Right renal cortex interstitium (tissue), 3 donors: ENCODE measurements at regions not wholly inside any gene's neighbourhood (a gene's known extent, or its start where the extent isn't known, plus 50 kb on each side); places are given as distances from the start of the nearest gene placed in this dataset.

Experiments
- DNase-seq, 3 donors: peaks; one replicate each; pipeline ENCODE4 v3.0.0-alpha.2; 2013; ENCODE audit warnings: low read depth in 3 of 3, low spot score in 2 of 3

DNA sequence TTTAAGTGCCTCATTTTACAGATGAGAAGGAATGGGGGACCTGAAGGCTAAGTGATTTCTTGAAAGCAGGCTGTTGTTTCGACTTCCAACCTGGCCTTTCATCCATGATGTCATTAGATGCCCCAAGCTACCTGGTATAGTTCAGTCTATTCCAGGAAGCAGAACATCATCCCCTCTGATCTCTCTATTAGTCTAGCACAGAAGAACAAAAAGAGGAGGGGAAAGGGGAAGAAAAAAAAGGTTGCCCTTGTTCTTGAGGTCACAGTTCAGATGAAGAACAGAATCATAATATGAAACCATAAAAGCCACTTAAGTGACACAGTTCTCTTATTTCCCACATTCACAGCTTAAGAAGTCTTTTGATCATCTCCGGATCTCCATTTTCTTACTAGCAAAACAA, 386.2 kb upstream of the HNRNPA3 start:
- no peak for DNase-seq

DNA sequence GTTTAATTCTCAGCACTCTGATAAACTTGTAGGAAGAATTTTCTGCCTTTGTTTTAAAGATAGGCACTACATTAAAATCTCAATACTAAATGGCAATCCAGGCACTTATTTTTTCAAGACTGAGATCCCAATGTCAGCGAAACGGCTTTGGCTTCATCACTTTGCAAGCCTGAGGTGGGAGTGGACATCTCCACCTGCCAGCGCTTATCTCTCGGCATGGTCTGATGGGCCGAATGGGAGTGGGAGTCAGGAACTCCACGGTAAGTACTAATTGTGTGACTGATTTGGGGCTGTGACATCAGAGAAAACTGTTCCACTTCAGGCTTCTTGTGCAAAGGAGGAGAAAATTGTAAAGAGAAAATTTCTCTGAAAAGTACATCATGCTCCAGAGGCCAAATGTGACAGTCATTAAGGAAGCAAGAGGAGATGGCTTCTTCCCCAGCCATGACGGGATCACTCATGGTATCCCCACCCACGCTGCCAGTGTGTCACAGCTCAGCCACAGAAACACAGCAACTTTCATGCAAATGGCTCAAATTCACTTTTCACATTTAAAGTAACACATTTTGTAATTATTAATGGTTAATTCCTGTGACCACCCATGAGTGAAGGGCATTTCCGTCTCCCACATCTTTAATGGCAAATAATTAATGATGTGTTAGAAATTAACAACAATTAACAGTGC, 385.5 kb upstream of the HNRNPA3 start:
- no peak for DNase-seq

- no peak for DNase-seq
Observed at GRCh38 chr2:176830362-176830761, 382.2 kb upstream of the HNRNPA3 start.

GRCh38 chr2:176832086-176832485, 380.5 kb upstream of the HNRNPA3 start:
- DNase-seq, result no peak

- DNase-seq, result no peak
Observed at GRCh38 chr2:176833671-176834070, 378.9 kb upstream of the HNRNPA3 start.

- no peak for DNase-seq
Observed at GRCh38 chr2:176834226-176834625, 378.4 kb upstream of the HNRNPA3 start.

DNA sequence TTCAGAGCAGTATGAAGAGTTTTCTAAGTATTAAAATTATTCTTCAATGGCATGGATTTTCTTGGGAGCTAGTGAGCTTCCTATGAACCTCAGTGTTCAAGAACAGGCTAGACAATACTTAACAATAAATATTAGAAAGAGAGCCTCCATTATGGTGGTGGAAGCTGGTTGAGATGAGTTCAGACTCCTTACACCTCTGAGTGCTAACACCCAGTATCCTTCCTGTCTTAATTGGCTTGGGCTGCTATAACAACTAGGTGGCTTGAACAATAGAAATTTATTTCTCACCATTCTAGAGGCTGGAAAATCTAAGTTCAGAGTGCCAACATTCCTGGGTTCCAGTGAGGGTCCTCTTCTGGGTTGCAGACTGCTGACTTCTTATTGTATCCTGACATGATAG, 369.4 kb upstream of the HNRNPA3 start:
- no peak for DNase-seq

DNA sequence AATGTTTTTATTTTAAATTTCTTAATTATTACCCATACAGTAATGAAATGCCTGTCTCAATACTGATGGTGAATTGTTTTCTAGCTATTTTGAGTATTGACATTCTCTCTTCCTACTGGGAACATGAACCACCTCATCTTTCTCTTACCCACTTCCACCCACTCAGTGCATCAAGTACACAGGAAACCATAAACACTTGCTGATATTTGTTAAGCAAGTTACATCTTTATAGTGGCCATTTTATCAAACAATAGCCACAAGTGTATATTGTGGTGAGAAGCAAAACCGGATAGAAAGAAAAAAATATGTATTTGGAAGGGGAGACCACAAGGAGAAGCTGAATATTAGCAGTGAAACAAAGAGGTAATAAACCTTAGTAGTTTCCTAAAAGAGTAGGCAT, 368.1 kb upstream of the HNRNPA3 start:
- DNase-seq, result no peak

- DNase-seq, result no peak
Observed at GRCh38 chr2:176845718-176846117, 366.9 kb upstream of the HNRNPA3 start.

DNA sequence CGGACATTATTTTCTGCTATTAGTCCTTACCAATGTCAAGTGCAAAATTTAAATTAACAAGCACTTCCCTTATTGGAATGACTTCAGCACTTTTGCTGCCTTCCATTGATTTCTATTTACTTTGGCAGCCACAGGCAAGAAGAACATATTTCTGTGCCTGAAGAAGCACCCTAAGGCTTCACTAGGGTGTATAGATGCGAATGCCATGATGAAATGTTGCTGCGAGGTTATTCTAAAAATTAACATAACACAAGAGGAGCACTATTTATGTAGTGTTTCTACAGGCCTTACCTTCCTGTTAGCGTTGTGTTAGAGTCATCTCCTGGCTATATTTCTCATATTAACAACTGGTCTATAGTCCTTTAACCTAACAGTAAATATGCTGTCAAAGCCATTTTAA, 365.0 kb upstream of the HNRNPA3 start:
- DNase-seq, result no peak

GRCh38 chr2:176848844-176849243, 363.8 kb upstream of the HNRNPA3 start:
- no peak for DNase-seq

DNA sequence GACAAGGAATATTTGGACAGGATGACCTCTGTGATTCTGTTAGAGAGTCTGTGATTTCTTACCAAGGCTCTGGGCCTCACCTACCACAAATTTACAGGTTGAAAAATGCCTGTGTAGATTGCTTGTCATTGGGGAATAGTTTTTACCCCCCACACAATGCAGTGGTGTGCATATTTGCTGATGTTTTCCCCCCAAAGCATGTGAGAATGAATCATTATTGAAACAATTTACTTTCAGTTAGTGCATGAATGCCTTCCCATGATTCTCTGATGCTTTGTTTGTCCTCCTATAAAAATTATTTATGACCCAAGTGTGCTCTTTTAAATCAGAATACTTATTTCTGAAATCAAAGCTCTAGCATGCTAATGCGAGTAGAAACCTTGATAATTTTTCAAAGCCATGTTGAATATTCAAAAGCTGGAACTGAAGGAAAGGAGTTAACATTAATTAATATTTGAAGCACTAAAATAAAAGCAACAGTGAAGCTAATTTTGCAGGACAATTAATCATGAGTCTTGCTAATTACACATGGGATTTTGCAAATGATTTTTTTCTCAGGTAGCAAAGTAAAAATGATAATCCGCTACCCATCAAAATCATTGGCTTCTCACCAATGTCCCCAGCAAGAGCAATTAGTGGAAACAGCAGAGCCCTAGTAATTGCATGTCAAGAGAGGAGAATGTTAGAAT, 361.2 kb upstream of the HNRNPA3 start:
- no peak for DNase-seq

- no peak for DNase-seq
Observed at GRCh38 chr2:176851889-176852483, 360.6 kb upstream of the HNRNPA3 start.

DNA sequence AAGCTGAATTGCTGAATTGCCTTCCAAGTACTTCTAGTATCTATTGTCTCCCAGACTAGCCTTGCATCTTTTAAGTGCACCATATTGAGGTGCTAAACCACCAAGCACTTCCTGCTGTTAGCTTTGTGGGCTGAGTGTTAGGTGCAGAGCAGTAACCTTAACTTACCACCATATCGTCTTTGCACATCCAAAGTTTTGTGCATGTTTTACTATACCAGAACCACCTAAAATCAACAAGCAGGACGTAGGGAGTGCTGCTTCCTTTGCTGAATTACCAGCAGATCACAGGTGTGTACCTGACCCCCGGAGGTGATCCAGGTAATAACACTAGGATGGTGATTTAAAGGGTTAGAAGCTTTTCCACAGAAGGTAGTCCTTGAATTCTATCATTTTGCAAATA, 359.9 kb upstream of the HNRNPA3 start:
- no peak for DNase-seq

DNA sequence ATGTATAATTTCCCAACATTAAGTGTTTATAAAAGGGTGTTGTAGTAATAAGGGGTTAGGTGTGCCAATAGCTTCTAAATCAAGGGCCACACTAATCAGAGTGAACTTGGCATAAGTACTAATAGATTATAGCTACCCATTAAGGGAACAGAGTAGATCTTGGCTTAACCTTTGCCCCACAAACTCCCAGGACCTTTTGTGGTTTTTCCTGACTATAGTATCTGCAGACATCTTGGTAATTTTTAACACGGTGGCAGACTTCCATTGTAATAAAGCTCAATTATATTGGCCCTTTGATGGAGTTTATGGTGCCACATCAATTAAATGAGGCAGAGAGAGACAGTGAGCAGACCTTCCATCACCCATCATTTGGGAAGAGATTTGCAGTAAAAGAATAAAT, 358.5 kb upstream of the HNRNPA3 start:
- no peak for DNase-seq

DNA sequence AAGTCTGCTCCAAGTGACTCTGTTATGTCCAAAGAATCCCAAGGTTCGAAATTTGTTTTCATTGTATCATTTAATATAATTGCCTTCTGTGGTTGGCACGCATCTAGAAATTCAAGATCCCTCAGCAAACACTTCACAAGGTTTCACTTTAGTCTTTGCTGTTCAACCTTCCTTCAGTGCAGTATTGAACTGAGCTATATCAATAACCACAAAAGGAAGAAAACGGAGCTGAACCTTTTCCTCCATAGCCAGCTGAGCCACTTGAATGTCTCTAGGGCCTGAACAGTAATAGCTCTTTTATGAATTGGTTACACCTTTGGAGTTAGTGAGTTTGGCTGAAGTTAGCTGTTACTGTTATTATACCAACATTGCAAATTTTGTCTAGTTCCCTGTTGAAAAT, 357.7 kb upstream of the HNRNPA3 start:
- no peak for DNase-seq

DNA sequence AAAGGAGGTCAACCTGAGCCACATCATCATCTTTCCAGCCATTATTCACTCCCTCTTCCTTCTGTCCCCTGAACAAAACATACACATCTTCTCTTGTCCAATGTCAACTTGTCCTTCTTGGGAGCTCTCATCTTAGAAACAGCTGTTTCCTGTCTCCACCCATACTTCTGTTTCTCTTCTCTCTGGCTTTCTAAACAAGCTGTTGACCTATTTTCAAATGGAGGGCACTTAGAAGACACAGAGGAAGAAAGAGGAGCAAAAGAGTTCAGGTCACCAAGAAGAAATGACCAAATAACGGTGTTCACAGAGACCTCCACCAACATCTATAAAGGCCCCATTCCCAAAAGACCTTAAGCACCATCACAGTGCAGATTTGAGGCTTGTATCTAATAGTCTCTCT, 355.9 kb upstream of the HNRNPA3 start:
- no peak for DNase-seq

GRCh38 chr2:176865336-176865735, 347.3 kb upstream of the HNRNPA3 start:
- no peak for DNase-seq

- DNase-seq, result no peak
Observed at GRCh38 chr2:176872406-176872805, 340.2 kb upstream of the HNRNPA3 start.

GRCh38 chr2:176873403-176873802, 339.2 kb upstream of the HNRNPA3 start:
- no peak for DNase-seq

DNA sequence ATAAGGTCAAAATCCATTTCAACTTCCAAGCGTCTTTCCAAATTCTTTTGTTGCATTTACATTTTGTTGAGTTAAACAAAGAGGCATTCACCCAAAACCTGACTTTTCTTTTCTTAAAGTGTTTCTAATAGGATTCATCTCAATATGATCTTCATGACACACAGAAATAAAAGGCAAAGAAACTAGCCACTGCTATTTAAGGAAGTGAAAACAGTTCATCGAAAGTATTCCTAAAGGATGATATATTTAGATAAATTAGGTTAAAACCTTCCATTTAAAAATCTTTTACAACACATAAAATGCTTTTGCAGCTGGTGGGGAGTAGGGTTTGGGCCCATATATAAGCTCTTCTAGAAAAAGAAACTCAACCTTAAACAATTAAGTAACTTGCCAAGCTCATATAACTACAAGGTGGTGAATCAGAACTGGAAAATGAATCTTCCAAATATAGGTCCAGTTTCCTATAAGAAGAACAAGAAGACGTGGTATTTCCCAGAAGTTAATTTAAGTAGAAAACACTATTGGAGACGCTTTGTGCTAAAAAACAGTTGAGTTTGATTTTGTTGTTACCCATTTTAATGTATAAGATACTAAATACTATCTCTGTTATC, 336.0 kb upstream of the HNRNPA3 start:
- no peak for DNase-seq
